Suppressor macrophage (primary cell): ENCODE measurements at regions not wholly inside any gene's neighbourhood (a gene's known extent, or its start where the extent isn't known, plus 50 kb on each side); places are given as distances from the start of the nearest gene placed in this dataset.

ENCODE experiments used
- DNase-seq, 4 experiments: peaks; one replicate each; pipeline ENCODE4 v3.0.0-alpha.2; 2020 to 2022

DNA sequence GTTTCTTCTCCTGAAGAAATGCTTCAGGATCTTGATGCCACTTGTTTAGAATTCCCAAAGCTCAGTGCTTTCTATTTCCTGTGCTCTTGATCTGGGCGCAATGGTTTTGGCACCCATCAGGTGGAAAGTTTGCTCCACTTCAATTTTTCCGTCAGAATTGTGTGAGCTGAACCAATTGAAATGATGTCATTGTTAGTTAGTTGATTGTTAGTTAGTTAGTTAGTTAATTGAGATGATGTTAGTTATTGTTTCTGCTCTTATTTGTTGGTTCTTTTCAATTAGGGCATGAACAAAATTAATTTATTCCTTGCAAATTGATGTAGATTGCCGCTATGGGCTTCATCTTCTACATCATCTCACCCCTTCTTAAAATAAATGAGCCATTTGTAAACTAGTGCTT lies 252.6 kb downstream of the BAMBI start:
- DNase-seq = no peak

- no peak for DNase-seq
Measured at GRCh38 chr10:28930514-28931495, 253.5 kb downstream of the BAMBI start.

- DNase-seq = no peak
Measured at GRCh38 chr10:28935061-28935460, 257.7 kb downstream of the BAMBI start.

DNA sequence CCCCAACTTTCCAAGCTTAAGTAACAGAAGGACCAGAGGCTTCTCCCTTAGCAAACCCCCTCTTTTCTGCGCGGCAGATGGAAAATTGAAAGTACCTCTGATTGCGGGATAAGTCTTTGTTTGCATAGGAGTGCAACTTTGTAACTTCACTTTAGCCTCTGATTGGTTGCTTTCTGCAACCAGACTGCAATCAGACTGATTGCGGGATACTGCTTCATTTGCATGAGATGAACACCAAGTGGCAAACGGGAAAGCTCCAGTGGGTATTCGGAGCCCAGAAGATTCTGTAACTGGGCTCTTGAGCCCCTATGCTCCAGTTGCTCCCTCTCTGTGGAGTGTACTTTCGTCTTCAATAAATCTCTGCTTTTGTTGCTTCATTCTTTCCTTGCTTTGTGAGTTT lies 260.6 kb downstream of the BAMBI start:
- DNase-seq = no peak

DNA sequence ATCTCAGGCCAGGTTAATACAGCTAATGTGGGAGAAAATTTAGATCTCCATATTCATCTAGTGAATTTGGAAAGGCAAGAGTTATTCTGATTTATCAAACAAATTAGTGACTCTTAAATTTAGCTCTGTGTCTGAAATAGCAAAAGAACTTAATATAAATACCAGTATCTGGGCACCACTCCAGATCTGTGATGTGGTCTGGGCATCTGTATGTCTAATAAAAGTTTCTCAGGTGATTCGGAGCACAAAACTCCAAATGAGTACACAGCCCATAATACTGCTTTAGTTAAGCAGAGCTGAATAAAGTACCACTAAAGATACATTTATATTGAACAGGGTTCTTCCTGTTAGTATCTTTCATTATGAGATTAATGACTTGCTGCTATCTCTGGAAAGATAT lies 261.4 kb downstream of the BAMBI start:
- no peak for DNase-seq

GRCh38 chr10:28939281-28940157 lies 262.2 kb downstream of the BAMBI start:
- no peak for DNase-seq

DNA sequence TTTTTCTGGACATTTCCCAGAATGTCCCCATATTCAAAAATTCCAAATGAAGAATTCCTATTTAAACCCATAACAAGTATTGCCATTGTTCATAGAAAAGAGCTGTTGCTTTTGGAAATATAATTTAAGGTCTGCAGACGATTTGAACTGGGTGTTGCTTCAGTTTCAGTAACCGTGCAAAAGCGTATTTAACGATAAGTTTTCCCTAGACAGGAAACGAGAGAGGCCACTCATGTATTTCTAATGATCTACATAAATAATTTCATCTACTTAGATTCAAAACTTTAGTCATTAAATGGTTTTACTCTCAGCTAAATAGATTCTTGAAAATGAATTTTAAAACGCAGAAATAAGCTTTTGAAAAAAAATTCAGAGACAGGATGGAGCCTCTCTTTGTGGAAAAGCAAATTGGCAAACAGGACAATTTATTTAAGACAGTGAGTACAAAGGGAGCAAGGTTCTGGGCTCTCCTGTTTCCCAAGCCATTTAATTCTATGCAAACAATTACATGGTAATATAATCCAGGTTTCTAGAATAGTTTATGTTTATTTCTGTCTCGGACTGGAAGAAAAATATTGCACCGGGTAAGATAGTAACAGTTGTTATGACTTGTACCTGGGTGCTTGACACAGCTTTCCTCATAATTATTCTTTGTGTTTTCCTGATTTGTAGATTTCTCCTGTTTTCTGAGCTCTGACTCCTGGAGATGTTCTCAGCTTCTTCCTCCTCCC lies 263.0 kb downstream of the BAMBI start:
- no peak for DNase-seq

DNA sequence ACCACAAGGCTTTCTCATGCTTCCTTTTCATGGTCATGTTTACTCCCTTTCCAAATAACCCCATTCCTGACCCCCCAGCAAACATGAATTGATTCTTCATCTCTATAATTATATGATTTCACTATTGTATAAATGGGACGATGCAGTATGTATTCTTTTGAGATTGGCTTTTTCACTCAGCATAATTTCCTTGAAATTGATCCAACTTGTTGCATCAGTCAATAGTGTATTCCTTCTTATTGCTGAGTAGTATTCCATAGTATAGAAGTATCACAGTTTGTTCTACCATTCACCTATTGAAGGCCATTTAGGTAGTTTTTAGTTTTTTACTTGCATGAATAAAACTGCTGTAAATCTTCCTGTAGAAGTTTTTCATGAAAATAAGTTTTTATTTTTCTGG lies 264.7 kb downstream of the BAMBI start:
- no peak for DNase-seq

- DNase-seq = no peak
Measured at GRCh38 chr10:28945959-28946358, 268.6 kb downstream of the BAMBI start.

DNA sequence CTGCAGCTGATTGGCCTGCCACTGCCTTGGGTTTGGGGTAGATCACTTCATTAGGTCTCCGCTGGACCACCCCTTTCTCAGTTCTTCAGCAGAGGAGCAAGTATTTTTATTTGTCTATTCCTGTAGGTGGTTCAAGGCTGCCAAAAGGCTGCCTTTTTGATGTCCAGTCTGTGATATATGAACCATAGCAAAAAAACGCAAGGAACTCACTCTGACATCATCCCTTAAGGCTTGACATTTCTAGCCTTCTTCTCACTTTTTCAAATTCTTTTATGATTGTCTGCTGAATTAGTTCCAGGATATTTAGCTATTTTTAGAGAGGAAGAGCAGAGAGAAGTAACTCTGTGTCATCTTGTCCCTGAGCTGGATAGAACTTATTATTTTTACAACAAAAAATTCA lies 269.2 kb downstream of the BAMBI start:
- no peak for DNase-seq

DNA sequence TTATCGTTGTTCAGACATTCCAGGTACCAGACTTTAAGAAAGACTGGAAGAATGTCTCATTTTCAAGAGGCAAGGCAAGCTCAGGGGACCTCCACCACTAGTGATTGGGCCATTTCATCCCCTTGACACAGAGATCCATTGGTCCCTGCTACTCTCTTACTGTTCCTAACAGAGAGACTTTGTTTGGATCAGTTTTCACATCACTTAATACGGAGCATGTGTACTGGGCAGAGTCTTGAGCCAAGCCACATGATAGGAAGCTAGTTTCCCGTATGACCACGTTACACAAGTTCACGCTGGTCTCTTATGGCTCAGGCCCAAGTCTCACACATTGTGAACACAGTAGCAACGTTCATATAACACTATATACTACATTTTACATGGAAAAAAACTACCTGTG lies 269.9 kb downstream of the BAMBI start:
- no peak for DNase-seq

DNA sequence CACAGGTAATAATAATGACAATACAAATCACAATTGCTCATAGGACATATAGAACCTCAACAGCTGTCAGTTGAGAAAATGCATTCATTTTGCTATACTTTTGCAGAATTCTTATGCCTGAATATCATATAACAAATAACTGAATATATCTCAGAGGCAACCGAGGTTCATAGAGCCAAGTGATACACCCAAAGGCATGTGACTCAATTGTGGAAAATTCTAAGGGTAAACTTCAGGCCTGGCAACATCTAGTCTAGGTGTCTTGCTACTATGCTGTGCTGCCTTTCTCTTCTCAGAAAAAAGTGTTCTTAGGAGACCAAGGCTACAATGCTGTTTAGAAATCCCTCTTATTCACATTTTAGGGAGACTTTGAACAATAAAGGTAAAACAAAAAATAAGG lies 270.7 kb downstream of the BAMBI start:
- DNase-seq = no peak

- no peak for DNase-seq
Measured at GRCh38 chr10:28949005-28950004, 272.0 kb downstream of the BAMBI start.

DNA sequence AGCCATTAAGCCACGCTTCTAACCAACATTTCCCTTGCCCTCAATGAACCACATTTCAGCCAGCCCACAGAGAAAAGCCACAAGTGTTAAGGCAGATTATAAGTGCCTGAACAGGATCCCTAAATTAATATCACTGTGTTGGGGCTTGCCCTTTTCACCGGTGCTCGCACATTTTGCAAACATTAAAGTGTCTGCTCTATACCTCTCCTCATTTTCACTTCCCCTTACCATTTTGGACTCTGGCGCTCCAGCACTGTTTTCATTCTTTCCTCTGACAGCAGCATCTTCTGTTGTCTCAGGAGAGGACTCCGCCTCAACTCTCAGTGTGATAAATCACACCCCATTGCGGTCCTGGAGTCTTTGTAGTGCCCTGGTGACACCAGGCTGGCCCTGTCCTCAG lies 274.2 kb downstream of the BAMBI start:
- DNase-seq = no peak

GRCh38 chr10:28952523-28952922 lies 275.2 kb downstream of the BAMBI start:
- DNase-seq = no peak

DNA sequence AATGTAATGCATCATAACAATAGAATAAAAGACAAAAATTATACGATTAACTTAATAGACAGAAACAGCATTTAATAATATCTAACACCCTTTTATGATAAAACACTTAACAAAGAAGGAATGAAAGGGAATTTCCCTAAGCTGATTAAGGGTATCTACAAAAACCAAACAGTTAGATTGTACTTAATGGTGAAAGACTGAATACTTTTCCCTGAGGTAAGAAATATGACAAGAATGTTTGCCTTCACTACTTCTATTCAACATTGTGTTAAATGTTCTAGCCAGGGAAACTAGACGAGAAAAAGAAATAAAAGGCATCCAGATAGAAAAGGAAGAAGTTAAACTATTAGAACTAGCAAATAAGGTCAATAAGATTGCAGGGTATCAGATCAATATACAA lies 276.9 kb downstream of the BAMBI start:
- DNase-seq = no peak

- DNase-seq = no peak
Measured at GRCh38 chr10:28958468-28958867, 281.1 kb downstream of the BAMBI start.

GRCh38 chr10:28959850-28960501 lies 282.7 kb downstream of the BAMBI start:
- no peak for DNase-seq

- DNase-seq = no peak
Measured at GRCh38 chr10:28962768-28963167, 285.4 kb downstream of the BAMBI start.

DNA sequence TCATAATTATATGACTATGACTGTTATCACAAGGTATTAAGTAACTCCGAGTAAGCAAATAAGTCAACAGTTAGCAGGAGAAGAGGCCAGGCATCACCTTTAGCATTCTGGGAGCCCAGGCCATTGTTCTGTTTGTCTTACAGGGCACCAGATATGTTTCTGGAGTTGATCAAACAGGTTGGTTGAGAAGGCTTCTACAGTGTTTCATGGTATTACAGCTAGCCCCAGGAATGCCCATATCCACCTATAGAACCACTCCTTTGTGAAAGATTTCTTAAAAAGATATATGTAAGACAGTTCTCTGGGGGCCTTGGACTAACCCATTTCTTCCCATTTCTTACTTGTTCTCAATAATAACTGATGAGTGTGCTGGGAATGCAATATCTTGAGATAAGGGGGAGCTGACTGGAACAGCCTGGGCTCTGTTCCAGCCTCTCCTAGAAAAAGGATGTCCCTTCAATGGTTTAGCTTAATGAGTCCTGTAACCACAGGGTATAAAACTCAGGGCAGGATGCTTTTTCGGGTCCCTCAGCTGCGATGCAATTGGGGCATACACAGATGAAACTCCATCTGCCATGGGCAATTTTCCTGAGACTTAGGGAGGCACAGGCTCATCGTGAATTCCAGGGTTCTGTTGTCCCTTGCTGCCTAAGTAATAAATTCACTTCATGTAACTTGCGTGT lies 286.4 kb downstream of the BAMBI start:
- no peak for DNase-seq
